Activated CD4-positive, alpha-beta T cell treated with anti-CD3 and anti-CD28 coated beads, Interleukin-2, amount 50 U/mL, for 16 hours (primary cell): ENCODE measurements at regions not wholly inside any gene's neighbourhood (a gene's known extent, or its start where the extent isn't known, plus 50 kb on each side); places are given as distances from the start of the nearest gene placed in this dataset.
"Not testable (repeated sequence)": the region's sequence is repeated elsewhere in the genome, so short reads cannot be mapped to it uniquely, and the experiment has no call there.

Source experiments
- DNase-seq: peaks from one replicate; pipeline ENCODE4 v3.0.0-alpha.2; 2020

DNA sequence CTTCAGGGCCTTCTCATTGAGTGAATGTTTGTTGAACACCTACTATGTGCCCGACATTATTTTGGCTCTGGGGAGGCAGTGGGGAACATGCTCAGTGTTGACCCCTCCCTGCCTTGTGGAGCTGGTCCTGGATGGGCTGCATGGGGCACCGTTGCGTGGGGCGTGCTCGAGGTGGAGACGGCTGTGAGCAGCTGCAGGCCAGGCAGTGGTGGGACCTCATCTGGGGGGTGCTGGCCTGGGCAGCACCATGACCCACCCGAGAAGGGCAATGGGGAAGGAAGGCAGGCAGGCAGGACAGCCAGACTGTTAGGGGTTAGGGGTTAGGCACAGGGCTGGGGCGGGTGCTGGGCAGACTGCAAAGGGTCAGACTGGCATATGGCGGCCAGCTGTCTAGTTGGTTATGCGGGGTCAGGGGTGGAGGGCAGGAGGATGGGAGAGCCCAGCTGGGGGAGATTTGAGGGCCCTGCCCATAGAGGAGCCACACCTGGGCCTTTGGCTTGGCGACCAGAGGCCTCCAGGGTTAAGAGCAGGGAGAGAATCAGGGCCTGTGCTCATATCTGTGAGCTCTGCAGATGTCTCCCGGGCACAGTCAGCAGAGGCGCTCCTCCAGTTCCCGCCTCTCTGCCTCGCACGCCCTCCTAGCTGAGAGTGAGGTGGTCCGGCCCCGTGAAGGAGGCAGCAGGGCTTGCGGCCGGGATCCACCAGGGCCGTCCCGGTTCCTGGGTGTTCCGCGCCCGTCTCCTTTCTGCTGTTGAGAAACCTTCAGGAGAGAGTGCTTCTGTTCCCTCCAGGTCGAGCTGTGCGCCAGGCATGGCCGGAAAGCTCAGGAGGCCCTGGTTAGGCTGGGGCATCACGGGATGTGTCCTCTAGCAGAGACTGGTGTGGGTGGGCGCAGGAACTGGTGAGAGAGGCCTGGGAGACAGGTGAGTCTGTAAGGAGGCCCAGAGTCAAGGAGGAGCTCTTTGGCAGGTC is 73.3 kb downstream of the RGS12 start:
- DNase-seq = no peak

DNA sequence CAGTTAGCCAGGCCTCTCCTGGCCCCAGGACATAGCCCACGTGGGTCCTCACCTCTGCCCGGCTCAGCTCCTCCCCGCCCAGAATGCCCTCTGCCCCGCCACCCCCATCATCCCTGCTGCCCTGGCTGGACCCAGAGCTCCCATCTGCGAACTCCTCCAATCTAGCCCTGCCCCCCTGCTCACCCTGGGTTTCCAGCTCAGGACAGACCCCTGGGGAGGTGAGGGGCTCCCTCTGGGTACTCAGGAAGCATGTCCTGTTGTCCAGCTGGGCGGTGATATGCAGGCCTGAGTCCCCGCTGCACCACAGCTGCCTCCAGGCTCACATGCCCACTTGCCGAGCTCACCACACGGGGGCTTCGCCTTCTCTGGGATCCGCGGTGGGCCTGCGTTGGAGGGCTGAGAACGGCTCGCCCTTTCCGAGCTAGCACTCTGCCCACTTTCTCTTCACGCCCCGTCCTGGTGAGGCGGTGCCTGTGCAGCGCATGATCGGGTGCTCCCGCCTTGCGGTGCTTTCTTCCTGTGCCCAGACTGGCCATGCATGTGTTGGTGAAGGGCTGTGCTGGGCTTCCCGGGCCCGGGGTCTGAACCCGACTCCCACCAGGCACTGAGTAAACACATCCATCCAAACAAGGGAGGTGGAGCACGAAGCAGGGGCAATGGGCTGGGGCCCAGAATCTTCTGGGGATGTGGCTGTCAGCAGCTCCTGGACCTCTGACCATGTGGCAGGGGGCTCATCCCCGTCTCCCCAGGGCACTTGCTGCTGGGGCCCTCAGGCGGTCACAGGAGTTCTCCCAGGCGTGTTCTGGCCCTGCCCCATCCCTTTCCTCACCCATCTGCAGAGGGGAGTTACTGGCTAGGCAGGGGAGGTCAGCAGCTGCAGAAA is 74.3 kb downstream of the RGS12 start:
- no peak for DNase-seq

DNA sequence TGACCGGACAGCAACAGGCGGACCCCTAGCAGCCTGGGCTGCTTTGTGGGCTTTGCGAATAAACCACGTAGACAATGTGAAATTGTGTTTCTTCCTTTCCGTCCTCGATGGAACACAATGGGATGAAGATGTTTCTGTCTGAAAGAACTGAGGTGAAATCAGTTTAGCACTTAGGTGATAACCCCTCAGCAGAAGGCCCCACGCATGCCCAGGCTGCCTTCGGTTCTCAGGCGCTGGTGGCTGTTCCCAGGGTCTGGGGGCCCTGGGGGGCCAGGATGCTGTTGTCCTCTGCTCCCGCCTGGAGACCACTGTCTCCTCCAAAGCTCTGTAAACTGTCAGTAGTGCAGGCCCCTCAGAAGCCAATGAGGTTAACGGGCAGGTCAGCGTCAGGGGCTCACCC is 73.9 kb upstream of the HGFAC start:
- no peak for DNase-seq

DNA sequence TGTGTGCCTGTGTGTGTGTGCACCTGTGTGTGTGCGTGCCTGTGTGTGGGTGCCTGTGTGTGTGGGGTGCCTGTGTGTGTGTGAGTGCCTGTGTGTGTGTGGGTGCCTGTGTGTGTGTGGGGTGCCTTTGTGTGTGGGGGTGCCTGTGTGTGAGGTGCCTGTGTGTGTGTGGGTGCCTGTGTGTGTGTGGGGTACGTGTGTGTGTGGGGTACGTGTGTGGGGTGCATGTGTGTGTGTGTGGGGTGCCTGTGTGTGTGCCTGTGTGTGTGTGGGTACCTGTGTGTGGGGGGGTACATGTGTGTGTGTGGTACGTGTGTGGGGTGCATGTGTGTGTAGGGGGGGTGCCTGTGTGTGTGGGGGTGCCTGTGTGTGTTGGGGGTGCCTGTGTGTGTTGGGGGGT is 73.4 kb upstream of the HGFAC start:
- DNase-seq = no peak

DNA sequence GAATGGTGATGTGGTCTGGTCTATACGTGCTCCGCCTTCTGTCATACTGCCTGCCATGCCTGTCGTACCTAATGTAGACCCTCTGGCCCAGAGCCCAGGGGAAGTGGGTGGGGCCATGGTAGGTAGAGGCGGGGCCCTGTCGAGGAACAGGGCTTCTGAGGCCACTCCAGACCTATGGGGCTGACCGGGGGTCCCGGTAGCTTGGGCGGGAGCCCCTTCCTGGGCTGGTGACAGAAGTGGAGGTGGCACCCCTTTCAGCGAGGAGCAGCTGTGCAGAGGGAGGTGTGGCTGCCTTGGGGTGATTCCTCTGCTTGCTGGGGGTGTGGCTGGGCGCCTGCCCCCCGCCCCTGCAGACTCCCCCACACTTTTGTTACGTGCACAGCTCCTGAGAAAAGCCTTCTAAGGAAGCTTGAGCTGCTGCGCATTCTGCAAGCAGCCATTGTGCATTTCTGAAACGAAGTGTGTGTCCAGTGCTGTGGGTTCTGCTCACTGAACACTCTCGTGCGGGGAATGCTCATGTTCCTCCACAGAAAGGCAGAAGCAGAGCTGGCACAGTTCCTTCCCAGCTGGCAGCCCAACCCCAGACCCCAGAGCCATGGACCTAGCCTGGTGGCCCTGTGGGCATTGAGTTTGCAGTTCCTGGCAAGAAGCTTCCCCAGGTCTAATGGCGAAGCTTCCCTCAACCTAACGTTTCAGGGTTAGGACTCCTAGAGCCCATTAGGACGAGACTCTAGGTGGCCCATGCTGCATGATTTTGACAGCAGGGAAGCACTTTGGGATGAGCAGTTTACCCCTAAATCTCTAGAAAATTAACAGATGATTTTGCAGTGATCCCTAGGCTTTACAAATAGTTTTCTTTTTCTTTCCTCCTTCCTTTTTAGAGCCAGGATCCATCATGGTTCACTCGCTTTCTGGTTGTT is 72.7 kb upstream of the HGFAC start:
- DNase-seq = no peak

DNA sequence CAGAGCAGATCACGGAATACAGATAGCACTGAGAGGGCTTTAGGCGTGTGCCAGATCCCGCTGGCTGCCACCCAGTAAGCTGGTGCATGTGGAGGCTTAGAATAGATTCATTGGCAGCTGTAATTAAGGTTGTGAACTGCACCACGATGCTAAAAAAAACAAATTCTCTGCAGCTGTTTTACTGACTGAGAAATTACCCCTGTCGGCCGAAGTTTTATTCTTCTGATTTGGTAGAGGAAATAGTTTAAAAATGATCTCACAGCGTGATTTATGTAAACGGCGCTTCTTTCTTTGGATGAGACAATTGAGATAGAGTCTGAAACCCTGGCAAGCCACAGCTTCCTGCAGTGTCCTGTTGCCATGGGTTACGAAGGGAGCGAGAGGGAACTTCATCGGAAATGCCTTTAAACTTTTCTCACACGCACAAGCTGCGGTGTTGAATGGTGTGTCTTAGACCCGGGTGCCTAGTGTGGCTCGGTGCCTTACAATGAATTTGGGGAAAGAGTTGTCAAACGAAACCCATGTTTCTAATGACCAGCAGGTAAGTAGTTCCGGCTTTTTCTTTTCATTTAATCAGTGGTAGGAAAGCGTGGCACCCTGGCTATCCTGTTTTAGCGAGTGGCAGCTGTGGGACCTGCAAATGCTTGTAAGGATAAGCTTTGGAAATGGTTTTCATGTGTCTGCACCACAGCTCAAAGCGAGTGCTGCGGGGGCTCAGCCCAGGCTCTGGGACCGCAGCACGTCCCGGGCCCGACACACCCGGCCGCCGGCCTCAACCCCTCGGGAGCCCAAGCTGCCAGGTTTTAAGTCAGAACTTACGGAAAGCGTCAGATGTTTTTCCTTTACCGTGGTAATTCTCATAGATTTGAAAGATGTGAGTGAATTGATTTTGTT is 71.7 kb upstream of the HGFAC start:
- DNase-seq = peak; percentile 74

DNA sequence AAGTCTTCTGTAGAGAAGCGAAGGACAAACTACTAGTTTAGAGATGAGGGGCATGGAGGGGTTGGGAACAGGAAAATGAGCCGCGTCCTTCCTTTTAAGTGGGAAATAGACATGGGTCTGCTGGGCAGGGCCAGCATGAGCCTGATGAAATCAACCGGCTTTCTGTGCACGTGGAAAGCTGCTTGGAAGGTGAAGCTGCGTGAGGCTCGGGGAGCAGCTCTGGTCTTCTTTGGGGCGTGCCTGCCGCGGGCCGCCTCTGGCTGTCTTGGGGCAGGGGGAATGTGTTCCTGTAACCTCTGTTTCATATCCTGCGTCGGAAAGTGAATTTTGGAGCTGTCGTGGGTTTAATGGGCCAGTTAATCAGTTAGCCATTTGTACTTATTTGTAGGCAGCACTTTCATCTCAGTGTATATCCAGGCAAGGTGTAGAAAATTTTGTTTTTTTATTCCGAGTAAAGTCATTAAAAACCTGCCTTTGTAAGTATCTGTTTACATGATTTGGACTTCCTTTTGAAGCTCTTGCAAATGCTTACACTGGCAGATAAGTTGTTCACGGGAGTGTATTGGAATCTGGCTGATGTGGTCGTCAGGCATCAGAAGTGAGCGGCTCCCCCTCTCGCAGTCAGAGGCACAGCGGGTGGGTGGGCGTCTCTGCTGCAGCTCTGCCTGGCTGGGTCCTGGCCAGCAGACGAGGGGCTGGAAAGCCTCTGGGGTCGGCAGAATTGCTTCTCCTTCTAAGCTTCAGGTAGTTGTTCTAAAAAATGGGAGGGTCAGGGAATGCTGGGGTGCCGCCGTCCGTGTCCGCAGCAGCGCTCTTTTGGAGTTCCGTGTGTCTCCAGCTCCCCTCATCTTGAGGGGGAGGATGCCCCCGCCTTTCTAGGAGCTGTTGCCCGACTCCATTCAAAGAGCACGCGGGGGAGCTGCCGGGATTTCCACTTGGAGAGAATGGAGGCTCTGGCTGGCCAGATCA is 70.5 kb upstream of the HGFAC start:
- no peak for DNase-seq

DNA sequence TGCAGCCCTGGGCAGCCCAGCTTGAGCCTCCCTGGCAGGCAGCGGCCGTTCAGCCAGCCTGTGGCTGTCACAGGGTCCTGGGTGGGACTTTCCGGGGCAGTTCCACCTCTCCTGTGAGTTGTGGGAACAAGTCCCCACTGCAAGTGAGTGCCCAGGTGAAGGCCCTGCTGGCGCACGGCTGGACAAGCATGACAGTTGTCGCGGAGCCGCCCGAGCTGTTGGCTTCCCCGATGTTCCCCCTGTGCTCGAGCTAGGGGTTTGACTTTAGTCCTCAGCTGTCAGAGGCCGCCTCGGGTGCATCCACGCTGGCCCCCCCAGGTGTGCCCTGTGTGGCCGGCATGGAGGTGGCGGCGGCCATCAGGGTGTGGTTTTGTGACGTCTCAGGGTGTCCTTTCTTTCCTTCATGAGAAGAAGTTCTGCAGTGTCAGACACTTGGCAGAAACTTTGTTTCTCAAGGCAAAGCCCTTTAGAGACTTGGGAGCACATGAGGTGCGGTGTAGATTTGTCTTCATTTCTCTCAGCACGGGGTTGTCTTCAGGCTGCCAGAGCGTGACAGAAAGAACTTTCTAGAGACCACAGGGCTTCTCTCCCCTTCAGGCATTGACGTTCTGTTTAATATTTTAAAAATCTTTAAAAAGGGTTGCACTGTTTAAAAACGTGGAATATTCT is 69.4 kb upstream of the HGFAC start:
- DNase-seq = no peak

DNA sequence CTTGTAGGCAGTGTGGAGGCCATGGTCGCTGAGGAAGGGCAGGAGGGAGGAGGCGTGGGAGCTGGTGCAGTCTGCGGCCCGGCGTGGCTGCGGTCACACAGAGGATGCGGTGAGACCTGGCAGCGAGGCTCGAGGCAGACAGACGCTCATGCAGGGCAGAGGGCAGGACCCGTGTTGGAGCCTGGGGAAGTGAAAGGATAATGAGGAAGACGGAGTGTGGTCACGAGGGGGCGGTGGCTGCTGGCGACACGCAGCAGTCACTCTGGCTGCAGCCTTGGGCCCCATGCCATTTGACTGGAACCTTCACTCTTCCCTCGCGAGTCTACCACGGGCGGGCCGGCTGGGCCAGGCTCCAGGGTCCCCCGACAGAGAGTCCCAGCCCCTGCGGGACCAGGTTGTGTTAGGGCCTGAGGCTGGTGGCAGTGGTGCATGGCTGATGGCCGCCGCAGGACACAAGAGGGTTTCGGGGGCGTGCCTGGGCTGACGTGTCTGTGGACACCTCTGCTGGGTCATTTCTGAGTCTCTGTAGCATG is 68.8 kb upstream of the HGFAC start:
- no peak for DNase-seq

DNA sequence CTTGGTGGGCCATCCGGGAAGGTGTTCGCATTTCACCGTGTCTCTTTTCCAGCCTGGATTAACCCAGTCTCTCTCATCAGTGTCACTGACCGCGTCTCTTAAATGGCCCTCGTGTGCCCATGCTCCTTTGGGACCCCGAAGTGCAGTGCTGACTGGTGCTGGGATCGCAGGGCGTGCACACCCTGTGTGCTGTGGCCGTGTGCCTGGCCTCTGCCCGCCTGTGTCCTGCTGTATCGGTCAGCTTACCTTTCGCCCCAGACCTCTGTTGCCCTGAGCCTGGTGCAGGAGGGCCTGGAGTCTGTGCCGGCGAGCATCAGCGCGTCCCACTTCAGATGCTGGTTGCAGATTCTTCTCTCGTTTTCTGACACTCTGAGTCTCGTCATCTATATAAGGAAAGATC is 68.3 kb upstream of the HGFAC start:
- no peak for DNase-seq

DNA sequence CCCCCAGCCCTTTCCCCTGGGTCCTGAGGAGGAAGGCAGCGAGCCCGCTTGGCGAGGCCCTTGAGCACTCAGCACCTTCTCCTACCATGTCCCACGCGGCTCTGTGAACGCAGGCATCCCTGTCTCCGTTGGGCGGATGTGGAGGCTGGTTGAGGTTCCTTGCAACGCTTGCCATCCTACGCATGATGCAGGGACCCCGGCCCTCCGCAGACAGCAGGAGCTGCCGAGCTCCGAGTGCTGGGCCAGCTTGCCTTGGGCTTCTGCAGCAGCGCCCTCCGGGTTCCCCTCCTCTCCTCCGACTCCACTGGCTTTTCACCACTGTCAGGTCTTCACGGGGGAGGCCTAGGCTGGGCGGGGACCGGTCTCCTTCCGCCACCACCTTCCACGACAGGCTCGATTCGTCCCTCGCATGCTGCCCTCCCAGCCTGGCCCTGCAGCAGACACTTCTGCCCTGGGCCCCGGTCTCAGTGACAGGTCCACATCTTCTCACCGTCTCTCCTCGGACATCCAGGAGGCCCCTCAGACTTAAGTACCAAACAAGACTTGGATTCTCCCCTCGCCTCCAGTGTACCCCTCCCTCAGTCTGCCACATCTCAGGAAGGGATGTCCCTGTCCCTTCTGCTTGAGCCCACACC is 67.6 kb upstream of the HGFAC start:
- no peak for DNase-seq

DNA sequence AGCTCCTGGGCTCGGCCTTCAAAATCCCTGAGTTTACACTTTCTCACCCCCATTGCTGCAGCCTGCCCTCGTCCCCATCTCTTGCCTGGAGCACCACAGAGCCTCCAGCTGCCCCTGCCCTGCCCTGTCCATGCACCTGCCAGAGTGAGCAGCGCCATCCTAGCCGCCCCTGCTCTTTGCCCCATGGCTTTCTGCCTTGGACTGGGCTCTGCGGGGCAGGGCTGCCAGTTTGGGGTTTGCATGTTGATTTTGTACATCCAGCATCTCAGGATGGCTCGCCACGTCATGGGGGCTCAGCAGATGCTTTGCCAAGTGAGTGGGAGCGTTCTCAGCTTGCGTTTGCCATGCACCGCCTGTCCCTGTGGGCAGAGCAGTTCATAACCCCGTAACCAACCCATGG is 67.1 kb upstream of the HGFAC start:
- no peak for DNase-seq

DNA sequence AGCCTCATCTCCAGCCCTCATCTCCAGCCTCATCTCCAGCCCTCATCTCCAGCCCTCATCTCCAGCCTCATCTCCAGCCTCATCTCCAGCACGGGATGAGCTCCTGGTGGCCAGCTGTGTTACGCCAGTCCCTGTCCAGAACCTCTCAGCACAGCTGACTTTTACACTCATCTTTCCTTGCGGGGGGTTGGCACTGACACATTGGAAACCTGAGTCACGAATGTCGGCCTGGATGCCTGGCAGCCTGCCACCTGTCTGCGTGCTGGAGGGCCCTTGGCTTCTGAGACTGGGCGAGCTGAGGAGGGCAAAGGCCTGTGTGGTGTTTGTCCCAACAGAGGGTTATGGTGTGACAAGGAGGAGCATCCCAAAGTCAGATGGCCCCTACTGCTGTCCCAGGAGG is 66.1 kb upstream of the HGFAC start:
- no peak for DNase-seq

DNA sequence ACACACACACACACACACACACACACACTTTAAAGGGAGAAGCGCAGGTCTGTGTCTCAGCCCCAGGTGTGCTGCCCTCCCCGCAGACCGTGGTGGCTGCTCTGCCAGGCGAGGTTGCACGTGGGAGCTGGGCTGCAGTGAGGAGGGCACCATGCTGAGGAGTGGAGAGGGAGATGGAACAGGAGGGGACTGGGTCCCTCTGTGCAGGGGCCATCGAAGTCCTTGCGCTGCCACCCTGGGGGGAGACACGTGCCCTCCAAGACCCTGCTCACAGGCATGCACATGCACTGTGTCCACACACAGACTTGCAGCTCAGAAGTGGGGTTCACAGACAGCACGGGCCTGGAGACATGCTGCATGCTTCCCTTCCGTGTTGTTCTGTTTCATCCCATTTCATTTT is 65.5 kb upstream of the HGFAC start:
- DNase-seq = no peak

DNA sequence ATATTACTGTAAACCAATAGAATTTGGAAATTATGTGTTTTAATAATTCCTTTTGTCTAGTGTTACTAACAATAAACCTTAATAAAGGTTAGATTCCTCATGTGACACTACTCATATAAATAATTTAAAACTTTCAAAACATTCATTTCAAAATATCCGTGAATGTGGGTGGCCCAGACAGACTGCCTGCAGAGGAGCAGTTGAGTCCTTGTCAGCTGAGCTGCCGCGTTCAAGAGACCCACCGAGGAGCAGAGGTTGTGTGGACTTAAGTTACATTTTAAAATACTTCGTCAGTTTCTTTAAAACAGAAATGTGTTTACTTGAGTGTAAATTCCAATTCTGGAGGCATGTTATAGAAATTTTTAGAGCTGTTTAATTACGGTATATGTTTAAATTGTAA is 64.2 kb upstream of the HGFAC start:
- no peak for DNase-seq

DNA sequence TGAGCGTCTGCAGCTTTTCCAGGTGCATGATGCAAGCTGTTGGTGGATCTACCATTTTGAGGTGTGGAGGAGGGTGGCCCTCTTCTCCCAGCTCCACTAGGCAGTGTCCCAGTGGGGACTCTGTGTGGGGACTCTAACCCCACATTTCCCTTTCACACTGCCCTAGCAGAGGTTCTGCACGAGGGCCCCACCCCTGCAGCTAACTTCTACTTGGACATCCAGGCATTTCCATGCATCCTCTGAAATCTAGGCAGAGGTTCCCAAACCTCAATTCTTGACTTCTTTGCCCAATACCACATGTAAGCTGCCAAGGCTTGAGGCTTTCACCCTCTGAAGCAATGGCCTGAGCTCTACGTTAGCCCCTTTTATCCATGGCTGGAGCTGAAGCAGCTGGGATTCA is 61.4 kb upstream of the HGFAC start:
- not testable (repeated sequence) for DNase-seq

DNA sequence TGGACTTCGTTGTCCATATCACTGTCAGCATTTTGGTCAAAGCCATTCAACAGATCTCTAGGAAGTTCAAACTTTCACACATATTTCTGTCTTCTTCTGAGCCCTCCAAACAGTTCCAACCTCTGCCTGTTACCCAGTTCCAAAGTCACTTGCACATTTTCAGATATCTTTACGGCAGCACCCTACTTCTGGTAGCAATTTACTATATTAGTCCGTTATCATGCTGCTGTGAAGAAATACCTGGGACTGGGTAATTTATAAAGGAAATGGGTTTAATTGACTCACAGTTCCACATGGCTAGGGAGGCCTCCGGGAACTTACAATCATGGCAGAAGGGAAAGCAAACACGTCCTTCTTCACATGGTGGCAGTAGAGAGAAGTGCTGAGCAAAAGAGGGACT is 60.6 kb upstream of the HGFAC start:
- DNase-seq = not testable (repeated sequence)

DNA sequence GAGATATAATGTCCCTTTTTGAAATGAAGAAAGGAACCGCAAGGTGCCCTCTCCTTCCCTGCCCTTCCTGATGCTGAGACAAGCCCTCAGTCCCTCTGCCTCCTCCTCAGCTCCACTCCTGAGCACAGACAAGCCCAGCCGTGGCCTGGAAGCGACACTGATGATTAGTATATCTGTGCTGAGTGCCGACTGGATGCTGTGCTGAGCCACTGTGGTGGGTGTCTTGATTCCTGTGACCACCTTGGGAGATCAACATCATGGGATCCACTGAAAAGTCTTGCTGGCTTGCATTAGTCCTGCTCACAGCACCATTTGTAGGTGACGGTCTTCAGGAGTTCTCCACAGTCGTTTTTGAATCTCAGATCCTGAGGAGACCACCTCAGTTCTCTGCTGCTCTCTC is 59.5 kb upstream of the HGFAC start:
- no peak for DNase-seq

DNA sequence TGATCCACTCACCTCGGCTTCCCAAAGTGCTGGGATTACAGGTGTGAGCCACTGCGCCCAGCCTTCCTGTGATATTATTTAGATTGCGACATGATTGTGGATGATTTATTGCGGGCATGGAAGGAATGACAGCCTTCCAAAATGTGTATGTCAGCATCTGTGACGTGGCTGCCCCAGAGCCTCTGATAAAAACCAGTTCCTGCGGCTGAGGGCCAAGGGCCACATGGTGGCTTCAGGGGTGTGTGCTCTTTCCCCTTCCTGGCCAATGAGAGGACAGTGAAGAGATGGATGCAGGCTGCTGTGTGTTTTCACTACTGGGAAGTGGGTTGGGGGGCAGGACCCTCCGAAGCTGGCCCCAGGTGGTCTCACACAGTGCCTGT is 57.4 kb upstream of the HGFAC start:
- DNase-seq = no peak
